ENCODE measurements at regions not wholly inside any gene's neighbourhood (a gene's known extent, or its start where the extent isn't known, plus 50 kb on each side); places are given as distances from the start of the nearest gene placed in this dataset.
"Not testable (repeated sequence)": the region's sequence is repeated elsewhere in the genome, so short reads cannot be mapped to it uniquely, and the experiment has no call there.

DNA sequence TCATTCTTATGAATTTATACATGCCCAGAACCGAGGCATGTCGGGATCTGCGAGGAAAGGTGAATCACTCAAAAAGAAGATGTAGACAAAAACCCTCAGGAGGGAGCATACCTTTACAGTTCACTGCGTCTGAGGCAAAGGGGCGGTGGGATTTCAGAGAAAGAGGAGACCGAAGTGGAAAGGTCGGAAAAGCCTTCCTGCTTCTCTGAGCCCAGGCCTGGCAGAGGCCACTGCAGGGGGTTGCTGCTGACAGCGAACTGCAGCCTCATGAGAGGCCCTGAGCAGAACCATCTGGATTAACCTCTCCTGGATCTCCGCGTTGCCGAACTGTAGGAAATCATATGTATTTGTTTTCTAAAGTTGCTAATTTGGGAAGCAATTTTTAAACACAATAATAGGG is 713.1 kb upstream of the SOX11 start:
- ATAC-seq (replicated peaks in 6 of 8): no peak
- no peak overlapping the region for H3K27ac ChIP-seq
- peaks cover 0 to 3% of the 10 kb centered on the region in 2 donors for H3K4me1 ChIP-seq (replicated peaks in 1 of 2)
- no peak overlapping the region for H3K4me3 ChIP-seq
- in situ Hi-C loops (cut with MboI; ENCODE audit: low pct_unique_long_range_greater_than_20kb in 2 of 9, low sequenced_read_pairs in 9 of 9, unreplicated experiment in 9 of 9): no loop called here
- WGBS, 10 experiments: 0 to 83% (median 59%) methylated on average over 1 to 9 of the region's 11 CpGs; no CpG with 5 or more reads in 3 of the 10 experiments

- peaks cover 0 to 3% of the 10 kb centered on the region in 2 donors for H3K4me1 ChIP-seq (replicated peaks in 1 of 2)
- 42 to 80% (median 71%) methylated on average over 1 to 4 of the region's 5 CpGs; no CpG with 5 or more reads in 3 of the 10 experiments for WGBS, 10 experiments
- in situ Hi-C loops (cut with MboI; ENCODE audit: low pct_unique_long_range_greater_than_20kb in 2 of 9, low sequenced_read_pairs in 9 of 9, unreplicated experiment in 9 of 9): no loop called here
- peak in 3 of 8 experiments; percentile 42 to 52 (median 44) for ATAC-seq (replicated peaks in 6 of 8)
- no peak overlapping the region for H3K27ac ChIP-seq
- no peak overlapping the region for H3K4me3 ChIP-seq
Observed at GRCh38 chr2:4980995-4981394, 711.2 kb upstream of the SOX11 start.

- H3K4me1 ChIP-seq (replicated peaks in 1 of 2): peaks cover 0 to 3% of the 10 kb centered on the region in 2 donors
- H3K4me3 ChIP-seq: no peak overlapping the region
- no peak overlapping the region for H3K27ac ChIP-seq
- ATAC-seq (replicated peaks in 6 of 8): no peak
- in situ Hi-C loops (cut with MboI; ENCODE audit: low pct_unique_long_range_greater_than_20kb in 2 of 9, low sequenced_read_pairs in 9 of 9, unreplicated experiment in 9 of 9): no loop called here
- 0 to 100% (median 90%) methylated on average over 1 of the region's 1 CpG; no CpG with 5 or more reads in 1 of the 10 experiments for WGBS, 10 experiments
Observed at GRCh38 chr2:4981802-4982409, 710.3 kb upstream of the SOX11 start.

DNA sequence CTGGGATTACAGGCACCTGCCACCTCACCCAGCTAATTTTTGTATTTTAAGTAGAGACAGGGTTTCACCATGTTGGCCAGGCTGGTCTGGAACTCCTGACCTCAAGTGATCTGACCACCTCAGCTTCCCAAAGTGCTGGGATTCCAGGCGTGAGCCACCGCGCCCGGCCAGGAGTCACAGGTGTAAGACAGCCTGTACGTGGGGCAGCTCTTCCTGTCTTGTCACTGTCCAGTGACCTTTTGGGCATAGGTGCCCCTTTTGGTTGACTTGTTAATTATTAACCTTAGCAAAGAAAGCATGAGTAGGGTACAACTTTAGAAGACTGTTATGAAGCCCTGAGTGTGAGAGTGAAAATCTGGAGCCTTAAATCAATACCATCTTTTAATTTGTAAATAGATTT is 703.7 kb upstream of the SOX11 start:
- WGBS, 10 experiments: 0 to 100% (median 83%) methylated on average over 1 to 4 of the region's 5 CpGs; no CpG with 5 or more reads in 5 of the 10 experiments

GRCh38 chr2:4992226-4992625 is 700.0 kb upstream of the SOX11 start:
- ATAC-seq (replicated peaks in 6 of 8): peak in 5 of 8 experiments; percentile 33 to 79 (median 45)
- H3K4me1 ChIP-seq (replicated peaks in 1 of 2): peaks cover 3 to 9% of the 10 kb centered on the region in 2 donors
- no peak overlapping the region for H3K27ac ChIP-seq
- WGBS, 10 experiments: 0 to 92% (median 11%) methylated on average over 1 to 4 of the region's 4 CpGs; no CpG with 5 or more reads in 1 of the 10 experiments
- in situ Hi-C loops (cut with MboI; ENCODE audit: low pct_unique_long_range_greater_than_20kb in 2 of 9, low sequenced_read_pairs in 9 of 9, unreplicated experiment in 9 of 9): no loop called here
- H3K4me3 ChIP-seq: no peak overlapping the region

More for the DNA sequence above, 703.7 kb upstream of the SOX11 start:
- in situ Hi-C loops (cut with MboI; ENCODE audit: low pct_unique_long_range_greater_than_20kb in 2 of 9, low sequenced_read_pairs in 9 of 9, unreplicated experiment in 9 of 9); H3K27ac ChIP-seq; H3K4me3 ChIP-seq; H3K4me1 ChIP-seq (replicated peaks in 1 of 2); ATAC-seq (replicated peaks in 6 of 8): not testable (repeated sequence)

- H3K4me3 ChIP-seq: no peak overlapping the region
- peak in 3 of 8 experiments; percentile 24 to 28 (median 26) for ATAC-seq (replicated peaks in 6 of 8)
- WGBS, 10 experiments: 4 to 75% (median 52%) methylated on average over 2 to 5 of the region's 5 CpGs; no CpG with 5 or more reads in 2 of the 10 experiments
- in situ Hi-C loops (cut with MboI; ENCODE audit: low pct_unique_long_range_greater_than_20kb in 2 of 9, low sequenced_read_pairs in 9 of 9, unreplicated experiment in 9 of 9): no loop called here
- peaks cover 3 to 9% of the 10 kb centered on the region in 2 donors for H3K4me1 ChIP-seq (replicated peaks in 1 of 2)
- H3K27ac ChIP-seq: no peak overlapping the region
Observed at GRCh38 chr2:4995466-4995865, 696.7 kb upstream of the SOX11 start.

DNA sequence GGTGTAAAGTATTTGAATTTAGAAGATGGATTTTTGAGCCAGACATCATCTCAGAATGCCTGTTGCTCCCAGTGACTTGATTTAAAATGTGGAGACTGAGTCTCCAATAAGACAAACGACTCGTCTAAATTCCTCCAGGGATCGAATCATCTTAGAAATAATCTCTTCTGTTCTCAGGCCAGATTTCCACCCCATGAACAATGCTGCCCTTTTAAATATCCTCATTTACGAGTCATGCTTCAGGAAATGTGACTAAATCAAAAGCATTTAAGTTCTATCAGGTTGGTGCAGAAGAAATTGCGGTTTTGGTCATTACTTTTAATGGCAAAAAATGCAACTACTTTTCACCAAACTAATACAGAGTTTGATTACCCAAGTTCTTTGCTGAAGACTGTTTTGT is 684.6 kb upstream of the SOX11 start:
- 6 to 100% (median 74%) methylated on average over 1 to 5 of the region's 5 CpGs for WGBS, 10 experiments
- H3K4me3 ChIP-seq: no peak overlapping the region
- in situ Hi-C loops (cut with MboI; ENCODE audit: low pct_unique_long_range_greater_than_20kb in 2 of 9, low sequenced_read_pairs in 9 of 9, unreplicated experiment in 9 of 9): no loop called here
- H3K4me1 ChIP-seq (replicated peaks in 1 of 2): no peaks in the 10 kb centered on the region
- H3K27ac ChIP-seq: no peak overlapping the region
- ATAC-seq (replicated peaks in 6 of 8): no peak

DNA sequence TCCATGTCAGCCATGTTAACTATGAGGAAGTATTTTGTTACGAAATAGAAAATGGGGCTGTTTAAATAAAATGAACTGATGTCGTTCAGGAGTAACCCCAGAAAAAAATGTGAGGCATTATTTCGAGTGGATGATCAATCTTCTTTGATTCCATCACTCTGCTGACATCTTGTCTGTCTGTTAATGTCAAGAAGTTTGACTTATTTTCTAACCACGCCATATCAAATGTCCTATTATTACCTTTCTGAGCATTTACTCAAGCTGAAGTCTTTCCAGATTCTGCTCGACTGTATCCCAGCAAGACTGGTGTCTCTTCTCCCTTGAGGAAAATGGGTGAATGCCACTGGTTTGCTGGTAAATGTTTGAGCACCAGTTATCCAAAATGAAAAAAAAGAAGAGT is 672.9 kb upstream of the SOX11 start:
- in situ Hi-C loops (cut with MboI; ENCODE audit: low pct_unique_long_range_greater_than_20kb in 2 of 9, low sequenced_read_pairs in 9 of 9, unreplicated experiment in 9 of 9): no loop called here
- 4 to 100% (median 84%) methylated on average over 1 to 5 of the region's 5 CpGs for WGBS, 10 experiments
- H3K4me1 ChIP-seq (replicated peaks in 1 of 2): peaks cover 0 to 13% of the 10 kb centered on the region in 2 donors

GRCh38 chr2:5020116-5020875 is 671.9 kb upstream of the SOX11 start:
- Histone ChIP-seq H3K27ac (no peak overlapping the region), H3K4me3 (no peak overlapping the region), H3K4me1 (replicated peaks in 1 of 2) (peaks cover 0 to 13% of the 10 kb centered on the region in 2 donors)
- WGBS, 10 experiments: 0 to 100% (median 76%) methylated on average over 2 to 8 of the region's 8 CpGs
- in situ Hi-C loops (cut with MboI; ENCODE audit: low pct_unique_long_range_greater_than_20kb in 2 of 9, low sequenced_read_pairs in 9 of 9, unreplicated experiment in 9 of 9): no loop called here
- no peak for ATAC-seq (replicated peaks in 6 of 8)

More for the DNA sequence above, 672.9 kb upstream of the SOX11 start:
- ATAC-seq (replicated peaks in 6 of 8): no peak
- Histone ChIP-seq H3K27ac (no peak overlapping the region), H3K4me3 (no peak overlapping the region)

DNA sequence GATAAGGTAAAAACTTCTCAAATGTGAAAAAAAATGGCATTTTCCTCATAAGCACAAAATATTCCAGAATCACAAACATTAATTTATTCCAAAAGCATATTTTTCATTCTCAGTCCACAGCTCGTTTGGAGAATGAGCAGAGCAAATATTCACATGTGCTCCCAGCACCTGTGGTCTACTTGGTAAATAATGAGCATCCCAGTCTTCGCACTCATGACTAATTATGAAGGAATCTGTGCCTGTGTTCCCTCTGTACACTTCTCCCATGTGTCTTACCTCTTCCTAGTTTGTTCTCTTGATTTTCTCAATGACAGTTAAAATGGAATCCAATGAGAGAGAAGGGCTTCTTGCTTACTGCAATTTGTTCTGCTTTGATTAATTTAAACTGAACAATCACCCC is 671.0 kb upstream of the SOX11 start:
- Histone ChIP-seq H3K27ac (no peak overlapping the region), H3K4me3 (no peak overlapping the region), H3K4me1 (replicated peaks in 1 of 2) (peaks cover 0 to 19% of the 10 kb centered on the region in 2 donors)
- peak in 2 of 8 experiments; percentile 37 to 55 for ATAC-seq (replicated peaks in 6 of 8)
- in situ Hi-C loops (cut with MboI; ENCODE audit: low pct_unique_long_range_greater_than_20kb in 2 of 9, low sequenced_read_pairs in 9 of 9, unreplicated experiment in 9 of 9): no loop called here
- 0 to 83% (median 60%) methylated on average over 1 to 2 of the region's 2 CpGs; no CpG with 5 or more reads in 3 of the 10 experiments for WGBS, 10 experiments

- no peak overlapping the region for H3K27ac ChIP-seq
- in situ Hi-C loops (cut with MboI; ENCODE audit: low pct_unique_long_range_greater_than_20kb in 2 of 9, low sequenced_read_pairs in 9 of 9, unreplicated experiment in 9 of 9): no loop called here
- H3K4me1 ChIP-seq (replicated peaks in 1 of 2): peaks cover 6 to 28% of the 10 kb centered on the region in 2 donors
- no peak overlapping the region for H3K4me3 ChIP-seq
- 60 to 100% (median 94%) methylated on average over 1 to 3 of the region's 3 CpGs; no CpG with 5 or more reads in 2 of the 10 experiments for whole genome bisulfite sequencing, 10 experiments
- ATAC-seq (replicated peaks in 6 of 8): no peak
Observed at GRCh38 chr2:5022061-5022460, 670.1 kb upstream of the SOX11 start.

GRCh38 chr2:5022708-5023635 is 669.2 kb upstream of the SOX11 start:
- ATAC-seq (replicated peaks in 6 of 8); H3K27ac ChIP-seq; in situ Hi-C loops (cut with MboI; ENCODE audit: low pct_unique_long_range_greater_than_20kb in 2 of 9, low sequenced_read_pairs in 9 of 9, unreplicated experiment in 9 of 9); H3K4me3 ChIP-seq: not testable (repeated sequence)
- peaks cover 6 to 35% of the 10 kb centered on the region in 2 donors for H3K4me1 ChIP-seq (replicated peaks in 1 of 2)

Measured in motor neuron (in vitro differentiated cells).